Epithelial cell of proximal tubule (primary cell): ENCODE measurements at regions not wholly inside any gene's neighbourhood (a gene's known extent, or its start where the extent isn't known, plus 50 kb on each side); places are given as distances from the start of the nearest gene placed in this dataset.

Source experiments
- DNase-seq: peaks from one replicate; pipeline ENCODE4 v3.0.0-alpha.2; 2011; ENCODE audit warnings: low read depth
- H3K4me3 ChIP-seq: 2 replicates; pipeline ENCODE4 v1.5.1; 2011; ENCODE audit warnings: low read depth, mild to moderate bottlenecking, low read length
- CTCF ChIP-seq: conservative IDR thresholded peaks from 2 replicates; pipeline ENCODE4 v1.5.1; 2012; ENCODE audit warnings: low read depth, mild to moderate bottlenecking, low read length

GRCh38 chr4:169859366-169860216 lies 101.8 kb upstream of the HPF1 start:
- no peak for DNase-seq
- no peak for TF ChIP-seq CTCF

GRCh38 chr4:169854090-169854489 lies 96.3 kb upstream of the HPF1 start:
- no peak for TF ChIP-seq CTCF
- DNase-seq: no peak
- H3K4me3 ChIP-seq: no peak overlapping the region

More at GRCh38 chr4:169859366-169860216, 101.8 kb upstream of the HPF1 start:
- peak overlapping the region; percentile 47 for H3K4me3 ChIP-seq

- H3K4me3 ChIP-seq: no peak overlapping the region
- DNase-seq: no peak
- TF ChIP-seq CTCF: no peak
Measured at GRCh38 chr4:169852481-169852880, 94.7 kb upstream of the HPF1 start.

DNA sequence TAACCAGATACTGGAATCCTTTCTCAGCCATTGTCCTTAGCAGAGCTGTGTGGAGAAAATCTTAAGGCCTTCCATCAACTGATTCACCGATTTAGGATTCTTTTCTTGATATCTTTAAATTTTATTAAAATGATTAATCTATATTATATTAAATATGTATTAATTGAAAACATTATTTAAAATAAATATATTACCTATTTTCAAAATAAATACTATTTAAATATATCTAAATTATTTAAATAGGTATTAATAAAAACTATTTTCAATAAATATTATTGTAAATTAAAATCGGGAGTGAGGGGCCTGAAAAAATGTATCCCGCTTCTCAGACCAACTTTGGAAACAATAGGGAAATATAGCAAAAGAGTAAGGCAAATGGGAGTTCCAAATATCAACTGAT lies 94.0 kb upstream of the HPF1 start:
- no peak overlapping the region for H3K4me3 ChIP-seq
- no peak for DNase-seq
- TF ChIP-seq CTCF: no peak

DNA sequence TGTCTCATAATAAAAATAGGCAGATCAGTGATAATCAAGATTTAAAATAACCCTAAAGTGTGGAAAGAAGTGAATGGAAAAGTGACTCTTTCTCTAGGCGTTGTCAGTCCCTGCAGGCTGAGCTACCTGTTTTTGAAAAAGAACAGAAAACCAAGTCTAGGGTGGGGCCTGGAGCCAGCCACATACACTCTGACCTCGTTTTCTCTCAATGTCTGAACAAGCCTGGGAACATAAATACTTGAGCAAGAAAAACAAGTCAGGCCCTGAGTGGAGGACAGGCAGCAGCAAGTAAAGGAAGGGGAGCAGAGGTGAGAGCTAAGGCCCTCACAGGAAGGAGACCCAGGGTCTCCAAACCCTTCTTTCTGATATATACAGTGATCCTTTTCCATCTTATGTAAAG lies 91.7 kb upstream of the HPF1 start:
- no peak overlapping the region for H3K4me3 ChIP-seq
- no peak for DNase-seq
- no peak for TF ChIP-seq CTCF

DNA sequence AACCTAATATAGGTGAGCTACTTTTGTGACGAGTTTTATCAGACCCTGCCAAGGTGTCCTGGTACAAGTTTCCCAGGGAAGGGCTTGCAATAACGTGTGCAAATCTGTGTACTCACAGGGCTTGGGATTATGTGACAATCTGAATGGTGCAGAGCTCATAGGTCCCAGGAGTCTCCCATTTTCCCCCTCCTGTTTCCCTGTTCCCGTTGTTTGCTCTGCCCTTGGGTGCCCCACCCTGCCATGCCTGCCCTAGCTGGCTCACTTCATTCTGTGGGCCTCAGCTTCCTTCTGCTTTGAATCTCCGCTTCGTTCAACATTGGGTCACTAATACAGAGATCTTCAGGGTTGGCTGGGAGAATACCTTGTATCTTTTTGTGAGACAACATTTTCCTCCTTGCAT lies 90.3 kb upstream of the HPF1 start:
- no peak overlapping the region for H3K4me3 ChIP-seq
- TF ChIP-seq CTCF: no peak
- DNase-seq: no peak

- no peak for TF ChIP-seq CTCF
- DNase-seq: no peak
- no peak overlapping the region for H3K4me3 ChIP-seq
Measured at GRCh38 chr4:169847171-169847570, 89.4 kb upstream of the HPF1 start.
